ENCODE measurements at regions not wholly inside any gene's neighbourhood (a gene's known extent, or its start where the extent isn't known, plus 50 kb on each side); places are given as distances from the start of the nearest gene placed in this dataset.

DNA sequence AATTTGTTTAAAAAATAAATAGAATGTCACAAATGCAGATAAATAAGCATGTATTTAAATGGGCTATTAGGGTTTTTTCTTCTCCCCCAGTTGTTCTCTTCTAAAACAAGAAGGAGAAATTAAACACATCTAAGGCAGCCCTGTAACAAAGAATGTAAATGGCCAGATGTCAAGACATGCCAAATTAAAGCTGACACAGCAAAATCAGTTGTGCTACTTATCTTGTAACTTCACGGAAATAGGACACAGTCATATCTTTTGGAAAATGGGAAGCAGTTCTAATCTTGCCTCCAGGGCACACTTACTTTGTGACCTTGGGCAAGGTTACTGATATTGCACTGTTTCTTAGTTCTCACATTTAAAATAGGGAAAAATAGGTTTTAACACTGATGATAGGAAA, 200.1 kb upstream of the NRXN1 start:
- Histone ChIP-seq H3K27me3 (ENCODE audit: low read length) (no peaks in the 10 kb centered on the region), H3K4me3 (ENCODE audit: insufficient read depth, low read length, poor library complexity, severe bottlenecking) (no peak overlapping the region), H3K27ac (ENCODE audit: low read depth, low read length) (no peak overlapping the region), H4K20me1 (ENCODE audit: low read depth, low read length) (no peaks in the 10 kb centered on the region), H3K9me2 (replicated peaks; ENCODE audit: insufficient read depth, low read length) (no peaks in the 10 kb centered on the region), H3F3A (ENCODE audit: insufficient read depth) (no peaks in the 10 kb centered on the region), H3K9me3 (ENCODE audit: insufficient read depth, low read length) (no peaks in the 10 kb centered on the region), H3K36me3 (ENCODE audit: low read length) (no peaks in the 10 kb centered on the region), H2AFZ (ENCODE audit: low read depth, low read length, severe bottlenecking) (no peak overlapping the region), H3K4me2 (ENCODE audit: low read depth, low read length, poor library complexity, severe bottlenecking) (no peak overlapping the region), H3K79me2 (ENCODE audit: insufficient read depth, low read length) (no peaks in the 10 kb centered on the region), H3K9ac (ENCODE audit: low read length) (no peak overlapping the region)
- no peak for TF ChIP-seq EZH2phosphoT487 (conservative IDR thresholded peaks at IDR 0.05; ENCODE audit: low read length)
- TF ChIP-seq, protein P1, sequence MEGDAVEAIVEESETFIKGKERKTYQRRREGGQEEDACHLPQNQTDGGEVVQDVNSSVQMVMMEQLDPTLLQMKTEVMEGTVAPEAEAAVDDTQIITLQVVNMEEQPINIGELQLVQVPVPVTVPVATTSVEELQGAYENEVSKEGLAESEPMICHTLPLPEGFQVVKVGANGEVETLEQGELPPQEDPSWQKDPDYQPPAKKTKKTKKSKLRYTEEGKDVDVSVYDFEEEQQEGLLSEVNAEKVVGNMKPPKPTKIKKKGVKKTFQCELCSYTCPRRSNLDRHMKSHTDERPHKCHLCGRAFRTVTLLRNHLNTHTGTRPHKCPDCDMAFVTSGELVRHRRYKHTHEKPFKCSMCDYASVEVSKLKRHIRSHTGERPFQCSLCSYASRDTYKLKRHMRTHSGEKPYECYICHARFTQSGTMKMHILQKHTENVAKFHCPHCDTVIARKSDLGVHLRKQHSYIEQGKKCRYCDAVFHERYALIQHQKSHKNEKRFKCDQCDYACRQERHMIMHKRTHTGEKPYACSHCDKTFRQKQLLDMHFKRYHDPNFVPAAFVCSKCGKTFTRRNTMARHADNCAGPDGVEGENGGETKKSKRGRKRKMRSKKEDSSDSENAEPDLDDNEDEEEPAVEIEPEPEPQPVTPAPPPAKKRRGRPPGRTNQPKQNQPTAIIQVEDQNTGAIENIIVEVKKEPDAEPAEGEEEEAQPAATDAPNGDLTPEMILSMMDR (IDR thresholded peaks at IDR 0.05; ENCODE audit: insufficient read depth, low read length, poor library complexity, severe bottlenecking) = no peak

DNA sequence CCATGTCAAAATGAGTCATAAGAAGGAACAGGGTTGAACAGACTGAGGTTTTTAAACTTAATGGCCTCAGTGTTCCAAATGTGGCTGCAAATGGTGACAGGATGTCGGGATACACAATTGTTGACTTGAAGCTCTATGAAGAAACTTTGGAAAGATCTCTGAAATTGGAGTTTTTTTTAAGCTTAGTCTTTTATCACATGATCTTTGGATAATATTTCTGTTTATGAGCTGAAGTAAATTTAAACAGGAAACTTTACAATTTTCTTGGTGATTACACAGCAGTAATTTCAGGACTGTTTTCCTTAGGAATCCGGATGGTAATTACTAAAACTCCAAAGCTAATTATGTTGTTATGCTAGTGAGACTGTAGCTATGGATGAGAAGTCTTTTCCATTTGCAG, 199.1 kb upstream of the NRXN1 start:
- H3K27me3 ChIP-seq (ENCODE audit: low read length) = no peaks in the 10 kb centered on the region
- H3F3A ChIP-seq (ENCODE audit: insufficient read depth) = no peaks in the 10 kb centered on the region
- H3K79me2 ChIP-seq (ENCODE audit: insufficient read depth, low read length) = no peaks in the 10 kb centered on the region
- no peak overlapping the region for H3K9ac ChIP-seq (ENCODE audit: low read length)
- H3K9me3 ChIP-seq (ENCODE audit: insufficient read depth, low read length) = no peaks in the 10 kb centered on the region
- TF ChIP-seq, protein P1 (IDR thresholded peaks at IDR 0.05; ENCODE audit: insufficient read depth, low read length, poor library complexity, severe bottlenecking) = no peak
- TF ChIP-seq EZH2phosphoT487 (conservative IDR thresholded peaks at IDR 0.05; ENCODE audit: low read length) = no peak
- no peaks in the 10 kb centered on the region for H3K9me2 ChIP-seq (replicated peaks; ENCODE audit: insufficient read depth, low read length)
- no peaks in the 10 kb centered on the region for H4K20me1 ChIP-seq (ENCODE audit: low read depth, low read length)
- H3K4me3 ChIP-seq (ENCODE audit: insufficient read depth, low read length, poor library complexity, severe bottlenecking) = no peak overlapping the region
- no peaks in the 10 kb centered on the region for H3K36me3 ChIP-seq (ENCODE audit: low read length)
- H3K27ac ChIP-seq (ENCODE audit: low read depth, low read length) = no peak overlapping the region
- H3K4me2 ChIP-seq (ENCODE audit: low read depth, low read length, poor library complexity, severe bottlenecking) = no peak overlapping the region
- no peak overlapping the region for H2AFZ ChIP-seq (ENCODE audit: low read depth, low read length, severe bottlenecking)

DNA sequence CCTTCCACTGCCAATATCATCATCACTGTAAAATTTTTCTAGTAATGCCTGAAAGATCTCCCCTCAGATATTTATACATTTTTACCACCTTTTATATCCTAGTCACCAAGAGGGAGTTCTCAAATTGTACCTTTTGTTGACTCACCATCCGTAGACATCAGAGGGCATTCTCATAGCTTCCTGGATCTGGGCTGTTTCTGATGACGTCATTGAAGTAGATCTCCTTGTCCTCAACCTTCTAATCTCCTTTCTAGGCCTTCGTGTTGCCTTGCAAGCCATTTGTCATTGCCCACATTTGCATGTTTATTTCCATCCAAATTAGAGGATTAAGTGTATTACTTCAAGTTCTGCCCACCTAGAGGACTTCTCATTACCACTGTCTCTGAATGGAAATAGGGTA, 193.4 kb upstream of the NRXN1 start:
- Histone ChIP-seq H3K4me3 (ENCODE audit: insufficient read depth, low read length, poor library complexity, severe bottlenecking) (no peak overlapping the region), H3K9me2 (replicated peaks; ENCODE audit: insufficient read depth, low read length) (no peaks in the 10 kb centered on the region), H4K20me1 (ENCODE audit: low read depth, low read length) (no peaks in the 10 kb centered on the region), H3K9ac (ENCODE audit: low read length) (no peak overlapping the region), H3K36me3 (ENCODE audit: low read length) (no peaks in the 10 kb centered on the region), H2AFZ (ENCODE audit: low read depth, low read length, severe bottlenecking) (no peak overlapping the region), H3K4me2 (ENCODE audit: low read depth, low read length, poor library complexity, severe bottlenecking) (no peak overlapping the region), H3K27ac (ENCODE audit: low read depth, low read length) (no peak overlapping the region), H3K27me3 (ENCODE audit: low read length) (no peaks in the 10 kb centered on the region), H3K9me3 (ENCODE audit: insufficient read depth, low read length) (no peaks in the 10 kb centered on the region), H3K79me2 (ENCODE audit: insufficient read depth, low read length) (no peaks in the 10 kb centered on the region), H3F3A (ENCODE audit: insufficient read depth) (no peaks in the 10 kb centered on the region)
- TF ChIP-seq EZH2phosphoT487 (conservative IDR thresholded peaks at IDR 0.05; ENCODE audit: low read length) = no peak
- TF ChIP-seq, protein P1 (IDR thresholded peaks at IDR 0.05; ENCODE audit: insufficient read depth, low read length, poor library complexity, severe bottlenecking) = no peak

DNA sequence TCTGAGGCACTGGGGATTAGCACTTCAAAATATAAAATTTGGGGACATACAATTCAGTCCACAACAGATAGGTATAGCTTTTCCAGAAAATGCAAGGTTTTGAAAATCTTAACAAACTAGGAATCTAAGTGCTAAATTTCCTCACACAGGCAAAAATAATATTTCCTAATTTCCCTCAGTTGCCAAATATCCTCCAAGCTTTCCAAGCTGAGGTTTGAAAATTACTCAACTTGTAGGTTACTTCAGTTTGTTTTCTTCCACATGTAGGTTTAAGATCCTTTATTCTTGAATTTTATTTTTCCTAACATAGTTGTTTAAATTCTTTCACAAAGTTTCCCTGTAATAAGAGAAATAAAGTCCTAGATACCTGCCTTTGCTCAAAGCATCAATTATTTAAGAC, 192.9 kb upstream of the NRXN1 start:
- TF ChIP-seq, protein P1 (IDR thresholded peaks at IDR 0.05; ENCODE audit: insufficient read depth, low read length, poor library complexity, severe bottlenecking) = no peak
- TF ChIP-seq EZH2phosphoT487 (conservative IDR thresholded peaks at IDR 0.05; ENCODE audit: low read length) = no peak

More for the DNA sequence above, 192.9 kb upstream of the NRXN1 start:
- Histone ChIP-seq H3K9me2 (replicated peaks; ENCODE audit: insufficient read depth, low read length) (no peaks in the 10 kb centered on the region), H2AFZ (ENCODE audit: low read depth, low read length, severe bottlenecking) (no peak overlapping the region), H3K27ac (ENCODE audit: low read depth, low read length) (no peak overlapping the region), H4K20me1 (ENCODE audit: low read depth, low read length) (no peaks in the 10 kb centered on the region), H3K9me3 (ENCODE audit: insufficient read depth, low read length) (no peaks in the 10 kb centered on the region), H3K36me3 (ENCODE audit: low read length) (no peaks in the 10 kb centered on the region), H3K4me3 (ENCODE audit: insufficient read depth, low read length, poor library complexity, severe bottlenecking) (no peak overlapping the region), H3K27me3 (ENCODE audit: low read length) (no peaks in the 10 kb centered on the region), H3K4me2 (ENCODE audit: low read depth, low read length, poor library complexity, severe bottlenecking) (no peak overlapping the region), H3K79me2 (ENCODE audit: insufficient read depth, low read length) (no peaks in the 10 kb centered on the region), H3F3A (ENCODE audit: insufficient read depth) (no peaks in the 10 kb centered on the region), H3K9ac (ENCODE audit: low read length) (no peak overlapping the region)

All from SU-DHL-6 (cell line).